Endothelial cell of umbilical vein (primary cell): ENCODE measurements at regions not wholly inside any gene's neighbourhood (a gene's known extent, or its start where the extent isn't known, plus 50 kb on each side); places are given as distances from the start of the nearest gene placed in this dataset.

ENCODE experiments used
- BruUV-seq: library from RNA; stranded (reverse); fragments of 400-500 nt; replicated peaks from 2 replicates; lab custom pipeline; 2021; lab: Mats Ljungman, UMichigan
- CTCF ChIA-PET: fragments of 300-600, 350-600 bp; sonication (Branson Sonifier 250); formaldehyde crosslinking; loops from one replicate; lab custom pipeline; 2021; ENCODE audit warnings: antibody characterized with exemption, inconsistent platforms; lab: Charles Lee
- POLR2A ChIA-PET: fragments of 300-600, 350-600 bp; sonication (Branson Sonifier 250); formaldehyde crosslinking; loops from one replicate; lab custom pipeline; 2021; ENCODE audit warnings: antibody characterized with exemption, inconsistent platforms; lab: Charles Lee
- DNase-seq: peaks from one replicate; pipeline ENCODE4 v3.0.0-alpha.2; 2011; ENCODE audit warnings: low read depth, low spot score
- FAIRE-seq: peaks from 2 replicates; lab custom pipeline; 2011; peaks lifted over from hg19 to GRCh38; lab: Jason Lieb, UNC
- H2AFZ ChIP-seq: 2 replicates; pipeline ENCODE4 v1.6.0; 2012; ENCODE audit warnings: low read depth, low read length, control low read depth, inconsistent platforms
- H3K27ac ChIP-seq: 2 replicates; pipeline ENCODE4 v1.5.1; 2011; ENCODE audit warnings: low read depth, mild to moderate bottlenecking, control low read depth, low read length, moderate library complexity; ENCODE audit not compliant: insufficient read depth
- H3K27me3 ChIP-seq, 2 experiments: 2 replicates each; pipeline versions ENCODE4 v1.6.0 to v1.6.1; 2011; ENCODE audit warnings: low read length in 2 of 2, mixed read lengths in 1 of 2; ENCODE audit not compliant: control insufficient read depth in 2 of 2, insufficient read depth in 2 of 2
- H3K36me3 ChIP-seq, 2 experiments: 2 replicates in 1 of 2; 3 replicates in 1 of 2; pipeline ENCODE4 v1.5.1; 2011; ENCODE audit warnings: low read length in 2 of 2, mild to moderate bottlenecking in 1 of 2, moderate library complexity in 1 of 2; ENCODE audit not compliant: control insufficient read depth in 2 of 2, insufficient read depth in 2 of 2; ENCODE audit errors: extremely low read depth in 1 of 2
- H3K4me1 ChIP-seq: 3 replicates; pipeline ENCODE4 v1.5.1; 2011; ENCODE audit warnings: mild to moderate bottlenecking, low read length; ENCODE audit not compliant: control insufficient read depth, insufficient read depth; ENCODE audit errors: extremely low read depth
- H3K4me2 ChIP-seq: 2 replicates; pipeline ENCODE4 v1.6.1; 2011; ENCODE audit warnings: low read length, control low read depth, mixed read lengths; ENCODE audit not compliant: insufficient read depth
- H3K4me3 ChIP-seq, 3 experiments: fragments of 200-600 bp in 1 of 3; sonication (generic), shearing (Covaris generic) in 1 of 3; replicated peaks in 1 of 3; 2 replicates each; pipeline ENCODE4 v1.5.1; 2011 to 2016; ENCODE audit warnings: control low read depth in 3 of 3, low read length in 3 of 3, mild to moderate bottlenecking in 2 of 3, inconsistent platforms in 1 of 3, low read depth in 1 of 3, moderate library complexity in 1 of 3; ENCODE audit not compliant: insufficient read depth in 1 of 3
- H3K79me2 ChIP-seq: 2 replicates; pipeline ENCODE4 v1.6.0; 2012; ENCODE audit warnings: low read length, inconsistent platforms; ENCODE audit not compliant: control insufficient read depth, insufficient read depth
- H3K9ac ChIP-seq: replicated peaks from 2 replicates; pipeline ENCODE3; 2011; ENCODE audit warnings: low read length, control low read depth; ENCODE audit not compliant: insufficient read depth; ENCODE audit errors: extremely low read depth
- H3K9me1 ChIP-seq: replicated peaks from 3 replicates; pipeline ENCODE4 v1.6.0; 2011; ENCODE audit warnings: mild to moderate bottlenecking, low read length; ENCODE audit not compliant: control insufficient read depth, insufficient read depth; ENCODE audit errors: extremely low read depth
- H3K9me3 ChIP-seq: replicated peaks from 2 replicates; pipeline ENCODE4 v1.5.1; 2012; ENCODE audit warnings: low read length, inconsistent platforms; ENCODE audit not compliant: control insufficient read depth, insufficient read depth
- H4K20me1 ChIP-seq: replicated peaks from 2 replicates; pipeline ENCODE3; 2011; ENCODE audit warnings: mild to moderate bottlenecking, low read length; ENCODE audit not compliant: control insufficient read depth, insufficient read depth; ENCODE audit errors: extremely low read depth
- CTCF ChIP-seq, 2 donors: IDR thresholded peaks; 1 replicate in 1 of 2; 2 replicates in 1 of 2; pipeline ENCODE4 v1.5.1; 2011; ENCODE audit warnings: low read length in 2 of 2, mild to moderate bottlenecking in 2 of 2, moderate library complexity in 2 of 2, control low read depth in 1 of 2, inconsistent platforms in 1 of 2, low read depth in 1 of 2; ENCODE audit not compliant: insufficient read depth in 1 of 2; ENCODE audit errors: extremely low read depth in 1 of 2
- EZH2 ChIP-seq: IDR thresholded peaks from 2 replicates; pipeline ENCODE4 v1.6.1; 2012; ENCODE audit warnings: borderline replicate concordance, low read depth, mild to moderate bottlenecking, moderate library complexity, low read length, inconsistent platforms; ENCODE audit not compliant: severe bottlenecking
- FOS ChIP-seq: IDR thresholded peaks from 2 replicates; pipeline ENCODE4 v1.6.1; 2011; ENCODE audit warnings: mild to moderate bottlenecking, low read length, moderate library complexity, borderline replicate concordance; ENCODE audit not compliant: insufficient read depth
- GATA2 ChIP-seq: IDR thresholded peaks from 2 replicates; pipeline ENCODE4 v1.7.0; 2011; ENCODE audit warnings: low read depth, mild to moderate bottlenecking, moderate library complexity, mixed read lengths, low read length; ENCODE audit not compliant: insufficient read length, insufficient read depth
- JUN ChIP-seq: IDR thresholded peaks from 2 replicates; pipeline ENCODE4 v1.6.1; 2011; ENCODE audit warnings: borderline replicate concordance, low read depth; ENCODE audit not compliant: insufficient read length, insufficient read depth
- MAX ChIP-seq: IDR thresholded peaks from 2 replicates; pipeline ENCODE4 v1.6.1; 2011; ENCODE audit not compliant: insufficient read depth, insufficient read length
- MYC ChIP-seq: IDR thresholded peaks from one replicate; pipeline ENCODE4 v1.6.1; 2011; ENCODE audit warnings: mild to moderate bottlenecking, low read depth, low read length
- POLR2A ChIP-seq: IDR thresholded peaks from 2 replicates; pipeline ENCODE4 v1.6.1; 2012; ENCODE audit warnings: low read depth, mild to moderate bottlenecking, control low read depth, low read length
- POLR2AphosphoS5 ChIP-seq: IDR thresholded peaks from 2 replicates; pipeline ENCODE4 v1.6.1; 2012; ENCODE audit warnings: low read depth, mild to moderate bottlenecking, control low read depth, low read length, moderate library complexity; ENCODE audit not compliant: insufficient read depth
- dilution Hi-C: fragments of 300-500 bp; cut with MboI; formaldehyde crosslinking; loops from one replicate; pipeline ENCODE4 v1.15.0; 2019; ENCODE audit warnings: low sequenced_read_pairs; ENCODE audit not compliant: extremely low pct_ligation_motif_present
- intact Hi-C: fragments of 100-400 bp; cut with micrococcal nuclease; formaldehyde crosslinking; loops from one replicate; pipeline ENCODE4 v1.10.0; 2022

- TF ChIP-seq POLR2A, result no peak
- TF ChIP-seq CTCF (IDR thresholded peaks at IDR 0.05; ENCODE audit: extremely low read depth in 1 of 2, insufficient read depth in 1 of 2, low read depth in 1 of 2, low read length in 2 of 2), result no peak
- TF ChIP-seq JUN, result no peak
- TF ChIP-seq POLR2AphosphoS5, result no peak
- no peak for TF ChIP-seq GATA2
- TF ChIP-seq FOS, result no peak
- no peak for TF ChIP-seq MYC
- TF ChIP-seq MAX, result no peak
- TF ChIP-seq EZH2, result no peak
- BruUV-seq, result no TSS peak
- no peaks in the 10 kb centered on the region for H3K9me1 ChIP-seq
Measured at GRCh38 chrX:109218761-109219160, 263.1 kb downstream of the GUCY2F start.

More at GRCh38 chrX:109218761-109219160, 263.1 kb downstream of the GUCY2F start:
- POLR2A ChIA-PET, result no interaction called here
- H3K27me3 ChIP-seq, result no peaks in the 10 kb centered on the region
- no peak overlapping the region for H2AFZ ChIP-seq
- no peaks in the 10 kb centered on the region for H3K79me2 ChIP-seq
- no peaks in the 10 kb centered on the region for H3K9me3 ChIP-seq
- CTCF ChIA-PET, result no interaction called here
- H3K36me3 ChIP-seq, result no peaks in the 10 kb centered on the region
- intact Hi-C loops (no loop called here), dilution Hi-C loops (no loop called here)
- H4K20me1 ChIP-seq, result no peaks in the 10 kb centered on the region
- DNase-seq, result no peak
- no peak overlapping the region for H3K9ac ChIP-seq
- no peak overlapping the region for H3K27ac ChIP-seq
- H3K4me2 ChIP-seq, result no peak overlapping the region
- H3K4me1 ChIP-seq, result no peaks in the 10 kb centered on the region
- FAIRE-seq, result no peak
- no peak overlapping the region for H3K4me3 ChIP-seq
